GM12878 (cell line): ENCODE measurements at regions not wholly inside any gene's neighbourhood (a gene's known extent, or its start where the extent isn't known, plus 50 kb on each side); places are given as distances from the start of the nearest gene placed in this dataset.

ENCODE experiments used
- EZH2 ChIP-seq: IDR thresholded peaks from 2 replicates; pipeline ENCODE4 v1.6.1; 2012; ENCODE audit warnings: low read depth, mild to moderate bottlenecking, control low read depth, inconsistent platforms, low read length, borderline replicate concordance; ENCODE audit not compliant: control insufficient read depth
- TF ChIP-seq, protein P1 (sequence below): IDR thresholded peaks from 2 replicates; pipeline ENCODE4 v1.6.1; 2011; ENCODE audit warnings: mild to moderate bottlenecking, low read depth, low read length, moderate library complexity; ENCODE audit not compliant: insufficient replicate concordance

DNA sequence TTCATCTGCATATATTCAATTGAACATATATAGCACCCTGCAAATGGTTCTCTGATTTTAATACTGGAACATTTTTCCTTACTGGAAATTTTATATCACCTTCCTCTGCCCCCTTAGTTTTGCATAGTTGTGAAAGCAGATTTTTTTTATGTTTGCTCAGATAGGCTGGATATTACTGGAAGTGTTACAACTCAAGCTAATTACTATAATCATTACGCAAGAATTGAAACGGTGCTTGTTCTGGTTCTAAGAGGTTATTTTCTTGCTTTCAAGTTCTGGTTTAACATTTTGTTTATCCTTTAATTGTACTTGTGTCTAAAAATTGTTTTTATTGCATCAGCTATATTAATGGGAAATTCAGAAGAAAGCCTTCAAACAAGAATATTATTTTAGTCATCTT, 95.6 kb upstream of the MYO16 start:
- TF ChIP-seq, protein P1, sequence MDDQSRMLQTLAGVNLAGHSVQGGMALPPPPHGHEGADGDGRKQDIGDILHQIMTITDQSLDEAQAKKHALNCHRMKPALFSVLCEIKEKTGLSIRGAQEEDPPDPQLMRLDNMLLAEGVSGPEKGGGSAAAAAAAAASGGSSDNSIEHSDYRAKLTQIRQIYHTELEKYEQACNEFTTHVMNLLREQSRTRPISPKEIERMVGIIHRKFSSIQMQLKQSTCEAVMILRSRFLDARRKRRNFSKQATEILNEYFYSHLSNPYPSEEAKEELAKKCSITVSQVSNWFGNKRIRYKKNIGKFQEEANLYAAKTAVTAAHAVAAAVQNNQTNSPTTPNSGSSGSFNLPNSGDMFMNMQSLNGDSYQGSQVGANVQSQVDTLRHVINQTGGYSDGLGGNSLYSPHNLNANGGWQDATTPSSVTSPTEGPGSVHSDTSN: no peak
- no peak for TF ChIP-seq EZH2
